ENCODE measurements at regions not wholly inside any gene's neighbourhood (a gene's known extent, or its start where the extent isn't known, plus 50 kb on each side); places are given as distances from the start of the nearest gene placed in this dataset.

- DNase-seq: no peak
Observed at GRCh38 chr9:8074713-8075286, 275.2 kb upstream of the DMAC1 start.

- DNase-seq: no peak
Observed at GRCh38 chr9:8071445-8071798, 271.8 kb upstream of the DMAC1 start.

GRCh38 chr9:8070779-8071444 is 271.3 kb upstream of the DMAC1 start:
- peak; percentile 2 for DNase-seq

GRCh38 chr9:8062459-8062858 is 262.9 kb upstream of the DMAC1 start:
- no peak for DNase-seq

GRCh38 chr9:8053501-8053900 is 253.9 kb upstream of the DMAC1 start:
- no peak for DNase-seq

- DNase-seq: no peak
Observed at GRCh38 chr9:8052991-8053390, 253.4 kb upstream of the DMAC1 start.

- no peak for DNase-seq
Observed at GRCh38 chr9:8037745-8038144, 238.2 kb upstream of the DMAC1 start.

- no peak for DNase-seq
Observed at GRCh38 chr9:8036914-8037524, 237.4 kb upstream of the DMAC1 start.

- DNase-seq: no peak
Observed at GRCh38 chr9:8033794-8034193, 234.2 kb upstream of the DMAC1 start.

GRCh38 chr9:8030095-8030494 is 230.5 kb upstream of the DMAC1 start:
- no peak for DNase-seq

GRCh38 chr9:8027351-8027750 is 227.8 kb upstream of the DMAC1 start:
- no peak for DNase-seq

- no peak for DNase-seq
Observed at GRCh38 chr9:8025551-8025950, 226.0 kb upstream of the DMAC1 start.

GRCh38 chr9:8020186-8020585 is 220.6 kb upstream of the DMAC1 start:
- DNase-seq: no peak

- no peak for DNase-seq
Observed at GRCh38 chr9:8019636-8020035, 220.1 kb upstream of the DMAC1 start.

GRCh38 chr9:8014997-8015682 is 215.6 kb upstream of the DMAC1 start:
- no peak for DNase-seq

GRCh38 chr9:8012986-8013385 is 213.4 kb upstream of the DMAC1 start:
- no peak for DNase-seq

GRCh38 chr9:8011974-8012373 is 212.4 kb upstream of the DMAC1 start:
- no peak for DNase-seq

- no peak for DNase-seq
Observed at GRCh38 chr9:7996558-7996957, 197.0 kb upstream of the DMAC1 start.

- no peak for DNase-seq
Observed at GRCh38 chr9:7988644-7989280, 189.2 kb upstream of the DMAC1 start.

GRCh38 chr9:7984692-7985091 is 185.1 kb upstream of the DMAC1 start:
- no peak for DNase-seq

GRCh38 chr9:7984203-7984602 is 184.6 kb upstream of the DMAC1 start:
- peak; percentile 4 for DNase-seq

GRCh38 chr9:7983490-7983889 is 183.9 kb upstream of the DMAC1 start:
- no peak for DNase-seq

- DNase-seq: no peak
Observed at GRCh38 chr9:7982907-7983306, 183.3 kb upstream of the DMAC1 start.

Data from NCI-H2171 treated with DMSO at 0.1 percent for 48 hours (cell line).